ENCODE measurements at regions not wholly inside any gene's neighbourhood (a gene's known extent, or its start where the extent isn't known, plus 50 kb on each side); places are given as distances from the start of the nearest gene placed in this dataset.

GRCh38 chr7:3106361-3106826 lies 62.7 kb upstream of the CARD11 start:
- WGBS, 2 donors (ENCODE audit: low coverage in 1 of 2) = 65 to 68% methylated on average over 2 of the region's 2 CpGs
- H3K27me3 ChIP-seq = peaks cover 24% of the 10 kb centered on the region
- H3K9me3 ChIP-seq = peaks cover 0 to 27% (median 0%) of the 10 kb centered on the region in 3 donors
- no peak for TF ChIP-seq EP300 (IDR thresholded peaks at IDR 0.05)
- TF ChIP-seq CTCF (IDR thresholded peaks at IDR 0.05) = no peak
- no peak for TF ChIP-seq POLR2A (IDR thresholded peaks at IDR 0.05)
- TF ChIP-seq POLR2AphosphoS5 (IDR thresholded peaks at IDR 0.05) = no peak
- H3K4me1 ChIP-seq = no peaks in the 10 kb centered on the region
- no peak overlapping the region for H3K27ac ChIP-seq
- H3K4me3 ChIP-seq = no peak overlapping the region
- H3K36me3 ChIP-seq = no peaks in the 10 kb centered on the region
- no peak for ATAC-seq

DNA sequence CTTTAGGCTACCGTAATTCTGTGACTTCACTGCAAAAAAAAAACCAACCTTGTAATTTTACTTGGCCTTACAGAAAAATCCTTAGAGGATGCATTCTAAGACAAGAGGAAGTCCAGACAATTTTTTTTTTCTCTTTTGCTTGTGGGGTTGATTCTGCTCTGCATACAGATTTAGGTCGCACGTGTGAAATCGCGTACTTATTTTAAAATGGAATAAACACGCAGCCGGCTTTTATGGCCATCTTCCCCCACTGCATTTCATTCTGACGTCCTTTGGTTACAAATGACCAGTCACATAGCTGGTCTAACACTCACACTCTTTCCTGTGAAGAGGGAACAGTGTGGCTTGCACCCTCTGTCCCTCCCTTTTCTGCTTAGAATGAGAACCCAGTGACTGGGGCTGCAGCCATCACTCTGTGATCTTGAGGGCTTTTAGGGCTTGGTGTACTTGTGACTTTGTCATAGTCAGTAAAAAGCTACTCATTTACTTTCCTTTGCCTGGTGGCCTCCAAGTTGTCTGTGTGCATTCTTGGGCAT lies 63.6 kb upstream of the CARD11 start:
- H3K27me3 ChIP-seq = peaks cover 27% of the 10 kb centered on the region
- TF ChIP-seq EP300 (IDR thresholded peaks at IDR 0.05) (no peak), POLR2AphosphoS5 (IDR thresholded peaks at IDR 0.05) (no peak), POLR2A (IDR thresholded peaks at IDR 0.05) (no peak), CTCF (IDR thresholded peaks at IDR 0.05) (no peak)
- peaks cover 0 to 27% (median 0%) of the 10 kb centered on the region in 3 donors for H3K9me3 ChIP-seq
- H3K4me1 ChIP-seq = no peaks in the 10 kb centered on the region
- no peak for ATAC-seq
- no peak overlapping the region for H3K4me3 ChIP-seq
- WGBS, 2 donors (ENCODE audit: low coverage in 1 of 2) = 65 to 77% methylated on average over 7 of the region's 8 CpGs
- H3K27ac ChIP-seq = no peak overlapping the region
- no peaks in the 10 kb centered on the region for H3K36me3 ChIP-seq

DNA sequence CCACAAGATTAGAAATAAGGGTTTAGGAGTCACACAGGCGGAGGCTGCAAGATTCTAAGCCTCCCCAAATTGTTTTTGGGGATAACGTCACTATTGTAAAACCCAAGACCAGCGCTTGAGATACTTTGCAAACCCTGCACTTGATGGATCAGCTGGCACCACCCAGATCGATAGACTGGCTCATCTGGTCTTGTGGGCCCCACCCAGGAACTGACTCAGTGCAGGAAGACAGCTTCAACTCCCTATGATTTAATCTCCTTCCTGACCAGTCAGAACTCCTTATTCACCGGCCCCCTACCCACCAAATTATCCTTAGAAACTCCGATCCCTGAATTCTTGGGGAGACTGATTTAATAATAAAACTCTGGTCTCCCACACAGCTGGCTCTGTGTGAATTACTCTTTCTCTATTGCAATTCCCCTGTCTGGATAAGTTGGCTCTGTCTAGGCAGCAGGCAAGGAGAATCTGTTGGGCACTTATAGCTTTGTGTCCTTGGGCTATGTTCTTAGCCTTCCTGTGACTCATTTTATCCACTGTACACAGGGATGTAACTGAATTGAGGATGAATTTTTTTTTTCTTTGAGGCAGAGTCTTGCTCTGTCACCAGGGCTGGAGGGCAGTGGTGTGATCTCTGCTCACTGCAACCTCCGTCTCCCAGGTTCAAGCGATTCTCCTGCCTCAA lies 64.4 kb upstream of the CARD11 start:
- WGBS, 2 donors (ENCODE audit: low coverage in 1 of 2) = 54 to 89% methylated on average over 4 to 7 of the region's 8 CpGs

DNA sequence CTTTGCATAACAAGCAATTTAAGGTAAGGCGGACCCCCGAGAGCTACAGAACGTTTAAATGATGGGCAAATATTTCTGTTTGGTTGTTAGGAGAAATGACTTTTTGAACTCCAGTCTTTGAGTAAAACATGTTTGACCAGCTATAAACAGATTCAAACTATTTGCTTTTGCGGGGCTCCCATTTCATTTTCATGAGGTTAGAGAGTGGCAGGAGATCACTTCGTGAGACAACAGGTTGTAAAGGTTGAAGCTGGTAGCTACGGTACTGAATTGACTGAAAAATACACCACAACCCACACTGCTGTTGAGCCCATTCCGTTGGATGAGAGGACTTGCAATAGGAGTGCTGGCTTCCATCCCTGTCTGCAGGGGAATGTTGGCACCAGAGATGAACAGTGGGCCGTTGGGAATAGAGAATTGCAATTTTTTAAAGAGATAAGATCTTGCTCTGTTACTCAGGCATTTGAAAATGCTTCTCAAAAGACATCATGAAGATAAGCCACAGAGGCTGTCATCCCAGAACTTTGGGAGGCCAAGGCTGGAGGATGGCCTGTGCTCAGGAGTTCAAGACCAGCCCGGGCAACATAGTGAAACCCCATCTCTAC lies 65.7 kb upstream of the CARD11 start:
- Histone ChIP-seq H3K4me1 (no peaks in the 10 kb centered on the region), H3K27me3 (peaks cover 41% of the 10 kb centered on the region), H3K36me3 (no peaks in the 10 kb centered on the region), H3K4me3 (no peak overlapping the region), H3K9me3 (peaks cover 0 to 39% (median 0%) of the 10 kb centered on the region in 3 donors), H3K27ac (no peak overlapping the region)
- WGBS, 2 donors (ENCODE audit: low coverage in 1 of 2) = 37 to 50% methylated on average over 8 to 9 of the region's 9 CpGs
- no peak for ATAC-seq
- no peak for TF ChIP-seq EP300 (IDR thresholded peaks at IDR 0.05)
- TF ChIP-seq POLR2AphosphoS5 (IDR thresholded peaks at IDR 0.05) = no peak
- TF ChIP-seq CTCF (IDR thresholded peaks at IDR 0.05) = no peak
- TF ChIP-seq POLR2A (IDR thresholded peaks at IDR 0.05) = no peak

More for the DNA sequence above, 64.4 kb upstream of the CARD11 start:
- no peak for TF ChIP-seq CTCF (IDR thresholded peaks at IDR 0.05)
- Histone ChIP-seq H3K36me3 (no peaks in the 10 kb centered on the region), H3K4me1 (no peaks in the 10 kb centered on the region), H3K27ac (no peak overlapping the region), H3K27me3 (peaks cover 27% of the 10 kb centered on the region), H3K4me3 (no peak overlapping the region), H3K9me3 (peaks cover 0 to 27% (median 0%) of the 10 kb centered on the region in 3 donors)
- ATAC-seq = no peak

Measured in gastroesophageal sphincter (tissue), 4 donors.